ENCODE measurements at regions not wholly inside any gene's neighbourhood (a gene's known extent, or its start where the extent isn't known, plus 50 kb on each side); places are given as distances from the start of the nearest gene placed in this dataset.

DNA sequence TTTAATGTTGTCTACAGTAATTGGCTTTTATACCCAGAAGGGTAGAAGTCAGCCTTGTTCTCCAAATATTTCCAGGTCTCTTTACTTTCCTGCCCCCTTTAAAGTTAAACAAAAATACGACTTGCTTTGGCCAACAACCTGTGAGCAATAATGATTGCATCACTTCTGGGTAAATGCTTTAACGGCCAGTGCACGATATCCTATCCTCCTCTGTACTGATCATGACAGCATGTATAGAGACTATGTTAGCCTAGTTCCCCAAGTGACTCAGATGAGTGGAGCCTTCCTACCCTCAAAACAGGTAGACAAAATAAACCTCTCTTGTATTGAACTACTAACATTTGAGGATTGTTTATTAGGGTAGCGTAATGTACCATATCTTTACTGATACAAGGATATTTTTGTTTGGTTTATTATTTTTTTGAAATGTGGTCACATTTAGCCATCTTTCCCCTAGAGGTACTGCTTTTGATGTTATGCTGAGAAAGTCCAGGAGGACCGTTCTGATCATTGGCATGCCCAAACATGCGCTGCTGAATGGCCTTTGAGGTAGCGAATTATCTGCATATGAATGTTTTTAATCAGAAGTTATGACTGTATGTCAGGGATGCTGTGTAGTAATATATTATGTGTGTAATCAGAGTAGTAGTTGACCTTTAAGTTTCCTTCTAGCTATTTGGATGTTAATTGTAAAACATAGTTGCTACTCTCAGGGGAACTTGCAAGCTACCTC lies 262.6 kb upstream of the DCC start:
- BruUV-seq (replicated peaks), result no TSS peak
- 1% methylated on average over 7 of the region's 7 CpGs for WGBS (ENCODE audit: insufficient coverage, low coverage, missing lambda C conversion rate)
- no peak for TF ChIP-seq ETV1 (tag; conservative IDR thresholded peaks at IDR 0.05; ENCODE audit: low read depth)
- no peak for TF ChIP-seq SAFB (IDR thresholded peaks at IDR 0.05; ENCODE audit: borderline replicate concordance, low read depth, low read length)
- TF ChIP-seq MAX (CRISPR knock-in tag; IDR thresholded peaks at IDR 0.05), result no peak
- TF ChIP-seq TARDBP (IDR thresholded peaks at IDR 0.05), result no peak
- no peak for TF ChIP-seq CAMTA2 (CRISPR knock-in tag; conservative IDR thresholded peaks at IDR 0.05)
- TF ChIP-seq RNF219 (CRISPR knock-in tag; IDR thresholded peaks at IDR 0.05), result no peak
- TF ChIP-seq FOXJ3 (CRISPR knock-in tag; IDR thresholded peaks at IDR 0.05), result no peak
- TF ChIP-seq, protein P1, sequence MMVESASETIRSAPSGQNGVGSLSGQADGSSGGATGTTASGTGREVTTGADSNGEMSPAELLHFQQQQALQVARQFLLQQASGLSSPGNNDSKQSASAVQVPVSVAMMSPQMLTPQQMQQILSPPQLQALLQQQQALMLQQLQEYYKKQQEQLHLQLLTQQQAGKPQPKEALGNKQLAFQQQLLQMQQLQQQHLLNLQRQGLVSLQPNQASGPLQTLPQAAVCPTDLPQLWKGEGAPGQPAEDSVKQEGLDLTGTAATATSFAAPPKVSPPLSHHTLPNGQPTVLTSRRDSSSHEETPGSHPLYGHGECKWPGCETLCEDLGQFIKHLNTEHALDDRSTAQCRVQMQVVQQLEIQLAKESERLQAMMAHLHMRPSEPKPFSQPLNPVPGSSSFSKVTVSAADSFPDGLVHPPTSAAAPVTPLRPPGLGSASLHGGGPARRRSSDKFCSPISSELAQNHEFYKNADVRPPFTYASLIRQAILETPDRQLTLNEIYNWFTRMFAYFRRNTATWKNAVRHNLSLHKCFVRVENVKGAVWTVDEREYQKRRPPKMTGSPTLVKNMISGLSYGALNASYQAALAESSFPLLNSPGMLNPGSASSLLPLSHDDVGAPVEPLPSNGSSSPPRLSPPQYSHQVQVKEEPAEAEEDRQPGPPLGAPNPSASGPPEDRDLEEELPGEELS (CRISPR knock-in tag; IDR thresholded peaks at IDR 0.05; ENCODE audit: borderline replicate concordance), result no peak
- no peak for TF ChIP-seq IFI16 (CRISPR knock-in tag; IDR thresholded peaks at IDR 0.05)
- TF ChIP-seq HNRNPUL1 (IDR thresholded peaks at IDR 0.05; ENCODE audit: low read length), result no peak
- no peak for TF ChIP-seq FOS (IDR thresholded peaks at IDR 0.05; ENCODE audit: extremely low read depth, insufficient read length)
- TF ChIP-seq RCOR1 (IDR thresholded peaks at IDR 0.05; ENCODE audit: borderline replicate concordance in 1 of 2, low read depth in 2 of 2, low read length in 2 of 2), result no peak
- TF ChIP-seq L3MBTL2 (IDR thresholded peaks at IDR 0.05), result no peak
- no peak for TF ChIP-seq MCM2 (IDR thresholded peaks at IDR 0.05; ENCODE audit: low read depth)
- no peak for TF ChIP-seq PRMT5 (CRISPR knock-in tag; IDR thresholded peaks at IDR 0.05)
- no peak for TF ChIP-seq ZSCAN32 (CRISPR knock-in tag; IDR thresholded peaks at IDR 0.05)
- TF ChIP-seq ZNF239 (CRISPR knock-in tag; IDR thresholded peaks at IDR 0.05), result no peak
- no peak for TF ChIP-seq CTBP1 (IDR thresholded peaks at IDR 0.05; ENCODE audit: borderline replicate concordance)
- no peak for TF ChIP-seq CCNT2 (IDR thresholded peaks at IDR 0.05; ENCODE audit: borderline replicate concordance, extremely low read depth, insufficient read length, low read depth, low read length)
- no peak overlapping the region for H2AFZ ChIP-seq (ENCODE audit: low read depth, low read length)
- H3K36me3 ChIP-seq (ENCODE audit: control insufficient read depth, insufficient read depth, low read length), result no peaks in the 10 kb centered on the region
- ATAC-seq (no peak), DNase-seq (ENCODE audit: extremely low read depth in 1 of 4, low spot score in 3 of 4) (no peak), FAIRE-seq (no peak)
- in situ Hi-C loops (cut with MboI) (no loop called here), intact Hi-C loops (cut with micrococcal nuclease) (no loop called here)
- no peak overlapping the region for H3K4me2 ChIP-seq (ENCODE audit: insufficient read depth, low read length)
- ChIA-PET POLR2A (no interaction called here), CTCF (ENCODE audit: low intra/inter-chr PET ratio) (no interaction called here)
- H3K27ac ChIP-seq (ENCODE audit: extremely low read depth, low read depth, low read length), result no peak overlapping the region
- no peaks in the 10 kb centered on the region for H3K4me1 ChIP-seq (replicated peaks in 1 of 2; ENCODE audit: control insufficient read depth in 2 of 2, insufficient read depth in 2 of 2, low read length in 2 of 2)
- no peak overlapping the region for H3K4me3 ChIP-seq
- H4K20me1 ChIP-seq (replicated peaks; ENCODE audit: control insufficient read depth, insufficient read depth, low read length), result no peaks in the 10 kb centered on the region
- no peak overlapping the region for H3K9ac ChIP-seq (ENCODE audit: insufficient read depth in 1 of 2, low read depth in 2 of 2, low read length in 2 of 2)
- no peaks in the 10 kb centered on the region for H3K79me2 ChIP-seq (ENCODE audit: control insufficient read depth, insufficient read depth, low read length)
- no peaks in the 10 kb centered on the region for H3K27me3 ChIP-seq (ENCODE audit: control insufficient read depth in 2 of 2, insufficient read depth in 2 of 2, low read length in 2 of 2)
- H3K9me3 ChIP-seq (replicated peaks; ENCODE audit: control insufficient read depth, insufficient read depth, low read depth, low read length), result no peaks in the 10 kb centered on the region
- H3K9me1 ChIP-seq (ENCODE audit: control insufficient read depth, insufficient read depth, low read length), result no peaks in the 10 kb centered on the region

Measured in K562 (cell line).